SU-DHL-6 (cell line): ENCODE measurements at regions not wholly inside any gene's neighbourhood (a gene's known extent, or its start where the extent isn't known, plus 50 kb on each side); places are given as distances from the start of the nearest gene placed in this dataset.

Experiments
- H2AFZ ChIP-seq: fragments of 200-600 bp; sonication (generic); 2 replicates; pipeline ENCODE4 v1.6.1; 2014; ENCODE audit warnings: low read depth, mild to moderate bottlenecking, moderate library complexity, mixed read lengths, antibody characterized with exemption, low read length; ENCODE audit not compliant: severe bottlenecking
- H3F3A ChIP-seq: fragments of 200-600 bp; shearing (Covaris generic); 2 replicates; pipeline ENCODE4 v1.6.0; 2016; ENCODE audit warnings: antibody characterized with exemption, mild to moderate bottlenecking; ENCODE audit not compliant: insufficient read depth
- H3K27ac ChIP-seq: fragments of 200-600 bp; sonication (generic); 2 replicates; pipeline ENCODE4 v1.5.1; 2016; ENCODE audit warnings: low read depth, mild to moderate bottlenecking, low read length, moderate library complexity, mixed read lengths
- H3K27me3 ChIP-seq: fragments of 200-600 bp; sonication (generic), shearing (Covaris generic); 2 replicates; pipeline ENCODE4 v1.6.0; 2014; ENCODE audit warnings: mild to moderate bottlenecking, low read length
- H3K36me3 ChIP-seq: fragments of 200-600 bp; sonication (generic); 2 replicates; pipeline ENCODE4 v1.6.1; 2014; ENCODE audit warnings: mild to moderate bottlenecking, low read length, mixed read lengths
- H3K4me2 ChIP-seq: fragments of 300-600, 200-600 bp; shearing (Covaris generic), sonication (generic); 2 replicates; pipeline ENCODE4 v1.6.0; 2014; ENCODE audit warnings: low read length, low read depth, mild to moderate bottlenecking; ENCODE audit not compliant: poor library complexity, severe bottlenecking
- H3K4me3 ChIP-seq: fragments of 200-600 bp; sonication (generic); 2 replicates; pipeline ENCODE4 v1.5.1; 2014; ENCODE audit warnings: antibody characterized with exemption, low read length, mild to moderate bottlenecking, mixed read lengths; ENCODE audit not compliant: insufficient read depth, poor library complexity, severe bottlenecking
- H3K79me2 ChIP-seq: fragments of 200-600 bp; sonication (generic); 2 replicates; pipeline ENCODE4 v1.6.1; 2014; ENCODE audit warnings: mild to moderate bottlenecking, low read length, moderate library complexity; ENCODE audit not compliant: insufficient read depth
- H3K9ac ChIP-seq: fragments of 200-600 bp; sonication (generic); 2 replicates; pipeline ENCODE4 v1.7.0; 2014; ENCODE audit warnings: mild to moderate bottlenecking, low read length
- H3K9me2 ChIP-seq: fragments of 200-600 bp; sonication (generic); replicated peaks from 2 replicates; pipeline ENCODE4 v1.6.1; 2014; ENCODE audit warnings: low read length; ENCODE audit not compliant: insufficient read depth
- H3K9me3 ChIP-seq: fragments of 200-600 bp; sonication (generic); 2 replicates; pipeline ENCODE4 v1.6.1; 2014; ENCODE audit warnings: low read length, mixed read lengths; ENCODE audit not compliant: insufficient read depth
- H4K20me1 ChIP-seq: fragments of 200-600 bp; sonication (generic); 2 replicates; pipeline ENCODE4 v1.6.1; 2014; ENCODE audit warnings: low read depth, mild to moderate bottlenecking, antibody characterized with exemption, low read length, moderate library complexity, mixed read lengths
- CTCF ChIP-seq: fragments of 200-600 bp; sonication (generic); IDR thresholded peaks from one replicate; pipeline ENCODE4 v1.5.1; 2017; ENCODE audit warnings: antibody characterized with exemption, mild to moderate bottlenecking, low read length, moderate library complexity; ENCODE audit not compliant: insufficient read depth, poor library complexity, severe bottlenecking
- EZH2phosphoT487 ChIP-seq: fragments of 200-600 bp; sonication (generic), shearing (Covaris generic); conservative IDR thresholded peaks from 2 replicates; pipeline ENCODE4 v1.6.1; 2018; ENCODE audit warnings: mild to moderate bottlenecking, antibody characterized with exemption, low read length, moderate library complexity, mixed read lengths

- H3K36me3 ChIP-seq: no peaks in the 10 kb centered on the region
- no peaks in the 10 kb centered on the region for H3K9me2 ChIP-seq
These were observed 1002.2 kb upstream of the FLRT2 start for GRCh38 chr14:84527706-84528105.

GRCh38 chr14:84532016-84532415 is 997.9 kb upstream of the FLRT2 start:
- Histone ChIP-seq H3K9ac (no peak overlapping the region), H3K9me3 (no peaks in the 10 kb centered on the region), H2AFZ (no peak overlapping the region), H3K9me2 (no peaks in the 10 kb centered on the region), H3F3A (no peaks in the 10 kb centered on the region), H4K20me1 (no peaks in the 10 kb centered on the region), H3K36me3 (no peaks in the 10 kb centered on the region), H3K27me3 (no peaks in the 10 kb centered on the region), H3K27ac (no peak overlapping the region), H3K79me2 (no peaks in the 10 kb centered on the region), H3K4me2 (no peak overlapping the region), H3K4me3 (no peak overlapping the region)
- no peak for TF ChIP-seq EZH2phosphoT487
- no peak for TF ChIP-seq CTCF

More at GRCh38 chr14:84527706-84528105, 1002.2 kb upstream of the FLRT2 start:
- no peak overlapping the region for H3K4me3 ChIP-seq
- H3K9ac ChIP-seq: no peak overlapping the region
- no peak overlapping the region for H3K27ac ChIP-seq
- no peaks in the 10 kb centered on the region for H3K79me2 ChIP-seq
- H3K4me2 ChIP-seq: no peak overlapping the region
- no peaks in the 10 kb centered on the region for H3F3A ChIP-seq
- no peaks in the 10 kb centered on the region for H3K27me3 ChIP-seq
- H2AFZ ChIP-seq: no peak overlapping the region
- no peaks in the 10 kb centered on the region for H3K9me3 ChIP-seq
- no peak for TF ChIP-seq CTCF
- no peak for TF ChIP-seq EZH2phosphoT487
- H4K20me1 ChIP-seq: no peaks in the 10 kb centered on the region

GRCh38 chr14:84533181-84533725 is 996.7 kb upstream of the FLRT2 start:
- no peaks in the 10 kb centered on the region for H3K79me2 ChIP-seq
- no peaks in the 10 kb centered on the region for H3K36me3 ChIP-seq
- H4K20me1 ChIP-seq: no peaks in the 10 kb centered on the region
- no peaks in the 10 kb centered on the region for H3K9me3 ChIP-seq
- no peak overlapping the region for H2AFZ ChIP-seq
- H3K9ac ChIP-seq: no peak overlapping the region
- no peak overlapping the region for H3K4me2 ChIP-seq
- H3K4me3 ChIP-seq: no peak overlapping the region
- H3K27ac ChIP-seq: no peak overlapping the region
- no peaks in the 10 kb centered on the region for H3K9me2 ChIP-seq
- H3K27me3 ChIP-seq: no peaks in the 10 kb centered on the region
- TF ChIP-seq CTCF (no peak), EZH2phosphoT487 (no peak)
- H3F3A ChIP-seq: no peaks in the 10 kb centered on the region

GRCh38 chr14:84533791-84534190 is 996.2 kb upstream of the FLRT2 start:
- no peak overlapping the region for H3K4me2 ChIP-seq
- H4K20me1 ChIP-seq: no peaks in the 10 kb centered on the region
- TF ChIP-seq CTCF (no peak), EZH2phosphoT487 (no peak)
- H3K27ac ChIP-seq: no peak overlapping the region
- H3K79me2 ChIP-seq: no peaks in the 10 kb centered on the region
- H3K4me3 ChIP-seq: no peak overlapping the region
- H3K9me2 ChIP-seq: no peaks in the 10 kb centered on the region
- H3F3A ChIP-seq: no peaks in the 10 kb centered on the region
- no peak overlapping the region for H3K9ac ChIP-seq
- H3K27me3 ChIP-seq: no peaks in the 10 kb centered on the region
- no peak overlapping the region for H2AFZ ChIP-seq
- H3K36me3 ChIP-seq: no peaks in the 10 kb centered on the region
- H3K9me3 ChIP-seq: no peaks in the 10 kb centered on the region
